Endothelial cell of umbilical vein (primary cell): ENCODE measurements at regions not wholly inside any gene's neighbourhood (a gene's known extent, or its start where the extent isn't known, plus 50 kb on each side); places are given as distances from the start of the nearest gene placed in this dataset.

Experiments used
- BruUV-seq: library from RNA; stranded (reverse); fragments of 400-500 nt; replicated peaks from 2 replicates; lab custom pipeline; 2021; lab: Mats Ljungman, UMichigan
- CTCF ChIA-PET: fragments of 300-600, 350-600 bp; sonication (Branson Sonifier 250); formaldehyde crosslinking; loops from one replicate; lab custom pipeline; 2021; ENCODE audit warnings: antibody characterized with exemption, inconsistent platforms; lab: Charles Lee
- POLR2A ChIA-PET: fragments of 300-600, 350-600 bp; sonication (Branson Sonifier 250); formaldehyde crosslinking; loops from one replicate; lab custom pipeline; 2021; ENCODE audit warnings: antibody characterized with exemption, inconsistent platforms; lab: Charles Lee
- DNase-seq: peaks from one replicate; pipeline ENCODE4 v3.0.0-alpha.2; 2011; ENCODE audit warnings: low read depth, low spot score
- FAIRE-seq: peaks from 2 replicates; lab custom pipeline; 2011; peaks lifted over from hg19 to GRCh38; lab: Jason Lieb, UNC
- H2AFZ ChIP-seq: 2 replicates; pipeline ENCODE4 v1.6.0; 2012; ENCODE audit warnings: low read depth, low read length, control low read depth, inconsistent platforms
- H3K27ac ChIP-seq: 2 replicates; pipeline ENCODE4 v1.5.1; 2011; ENCODE audit warnings: low read depth, mild to moderate bottlenecking, control low read depth, low read length, moderate library complexity; ENCODE audit not compliant: insufficient read depth
- H3K27me3 ChIP-seq, 2 experiments: 2 replicates each; pipeline versions ENCODE4 v1.6.0 to v1.6.1; 2011; ENCODE audit warnings: low read length in 2 of 2, mixed read lengths in 1 of 2; ENCODE audit not compliant: control insufficient read depth in 2 of 2, insufficient read depth in 2 of 2
- H3K36me3 ChIP-seq, 2 experiments: 2 replicates in 1 of 2; 3 replicates in 1 of 2; pipeline ENCODE4 v1.5.1; 2011; ENCODE audit warnings: low read length in 2 of 2, mild to moderate bottlenecking in 1 of 2, moderate library complexity in 1 of 2; ENCODE audit not compliant: control insufficient read depth in 2 of 2, insufficient read depth in 2 of 2; ENCODE audit errors: extremely low read depth in 1 of 2
- H3K4me1 ChIP-seq: 3 replicates; pipeline ENCODE4 v1.5.1; 2011; ENCODE audit warnings: mild to moderate bottlenecking, low read length; ENCODE audit not compliant: control insufficient read depth, insufficient read depth; ENCODE audit errors: extremely low read depth
- H3K4me2 ChIP-seq: 2 replicates; pipeline ENCODE4 v1.6.1; 2011; ENCODE audit warnings: low read length, control low read depth, mixed read lengths; ENCODE audit not compliant: insufficient read depth
- H3K4me3 ChIP-seq, 3 experiments: fragments of 200-600 bp in 1 of 3; sonication (generic), shearing (Covaris generic) in 1 of 3; replicated peaks in 1 of 3; 2 replicates each; pipeline ENCODE4 v1.5.1; 2011 to 2016; ENCODE audit warnings: control low read depth in 3 of 3, low read length in 3 of 3, mild to moderate bottlenecking in 2 of 3, inconsistent platforms in 1 of 3, low read depth in 1 of 3, moderate library complexity in 1 of 3; ENCODE audit not compliant: insufficient read depth in 1 of 3
- H3K79me2 ChIP-seq: 2 replicates; pipeline ENCODE4 v1.6.0; 2012; ENCODE audit warnings: low read length, inconsistent platforms; ENCODE audit not compliant: control insufficient read depth, insufficient read depth
- H3K9ac ChIP-seq: replicated peaks from 2 replicates; pipeline ENCODE3; 2011; ENCODE audit warnings: low read length, control low read depth; ENCODE audit not compliant: insufficient read depth; ENCODE audit errors: extremely low read depth
- H3K9me1 ChIP-seq: replicated peaks from 3 replicates; pipeline ENCODE4 v1.6.0; 2011; ENCODE audit warnings: mild to moderate bottlenecking, low read length; ENCODE audit not compliant: control insufficient read depth, insufficient read depth; ENCODE audit errors: extremely low read depth
- H3K9me3 ChIP-seq: replicated peaks from 2 replicates; pipeline ENCODE4 v1.5.1; 2012; ENCODE audit warnings: low read length, inconsistent platforms; ENCODE audit not compliant: control insufficient read depth, insufficient read depth
- H4K20me1 ChIP-seq: replicated peaks from 2 replicates; pipeline ENCODE3; 2011; ENCODE audit warnings: mild to moderate bottlenecking, low read length; ENCODE audit not compliant: control insufficient read depth, insufficient read depth; ENCODE audit errors: extremely low read depth
- EZH2 ChIP-seq: IDR thresholded peaks from 2 replicates; pipeline ENCODE4 v1.6.1; 2012; ENCODE audit warnings: borderline replicate concordance, low read depth, mild to moderate bottlenecking, moderate library complexity, low read length, inconsistent platforms; ENCODE audit not compliant: severe bottlenecking
- FOS ChIP-seq: IDR thresholded peaks from 2 replicates; pipeline ENCODE4 v1.6.1; 2011; ENCODE audit warnings: mild to moderate bottlenecking, low read length, moderate library complexity, borderline replicate concordance; ENCODE audit not compliant: insufficient read depth
- GATA2 ChIP-seq: IDR thresholded peaks from 2 replicates; pipeline ENCODE4 v1.7.0; 2011; ENCODE audit warnings: low read depth, mild to moderate bottlenecking, moderate library complexity, mixed read lengths, low read length; ENCODE audit not compliant: insufficient read length, insufficient read depth
- JUN ChIP-seq: IDR thresholded peaks from 2 replicates; pipeline ENCODE4 v1.6.1; 2011; ENCODE audit warnings: borderline replicate concordance, low read depth; ENCODE audit not compliant: insufficient read length, insufficient read depth
- MYC ChIP-seq: IDR thresholded peaks from one replicate; pipeline ENCODE4 v1.6.1; 2011; ENCODE audit warnings: mild to moderate bottlenecking, low read depth, low read length
- POLR2A ChIP-seq: IDR thresholded peaks from 2 replicates; pipeline ENCODE4 v1.6.1; 2012; ENCODE audit warnings: low read depth, mild to moderate bottlenecking, control low read depth, low read length
- POLR2AphosphoS5 ChIP-seq: IDR thresholded peaks from 2 replicates; pipeline ENCODE4 v1.6.1; 2012; ENCODE audit warnings: low read depth, mild to moderate bottlenecking, control low read depth, low read length, moderate library complexity; ENCODE audit not compliant: insufficient read depth
- dilution Hi-C: fragments of 300-500 bp; cut with MboI; formaldehyde crosslinking; loops from one replicate; pipeline ENCODE4 v1.15.0; 2019; ENCODE audit warnings: low sequenced_read_pairs; ENCODE audit not compliant: extremely low pct_ligation_motif_present
- intact Hi-C: fragments of 100-400 bp; cut with micrococcal nuclease; formaldehyde crosslinking; loops from one replicate; pipeline ENCODE4 v1.10.0; 2022
- TF ChIP-seq, protein P1 (sequence below), 2 donors: IDR thresholded peaks; 1 replicate in 1 of 2; 2 replicates in 1 of 2; pipeline ENCODE4 v1.5.1; 2011; ENCODE audit warnings: low read length in 2 of 2, mild to moderate bottlenecking in 2 of 2, moderate library complexity in 2 of 2, control low read depth in 1 of 2, inconsistent platforms in 1 of 2, low read depth in 1 of 2; ENCODE audit not compliant: insufficient read depth in 1 of 2; ENCODE audit errors: extremely low read depth in 1 of 2
- TF ChIP-seq, protein P2 (sequence below): IDR thresholded peaks from 2 replicates; pipeline ENCODE4 v1.6.1; 2011; ENCODE audit not compliant: insufficient read depth, insufficient read length

DNA sequence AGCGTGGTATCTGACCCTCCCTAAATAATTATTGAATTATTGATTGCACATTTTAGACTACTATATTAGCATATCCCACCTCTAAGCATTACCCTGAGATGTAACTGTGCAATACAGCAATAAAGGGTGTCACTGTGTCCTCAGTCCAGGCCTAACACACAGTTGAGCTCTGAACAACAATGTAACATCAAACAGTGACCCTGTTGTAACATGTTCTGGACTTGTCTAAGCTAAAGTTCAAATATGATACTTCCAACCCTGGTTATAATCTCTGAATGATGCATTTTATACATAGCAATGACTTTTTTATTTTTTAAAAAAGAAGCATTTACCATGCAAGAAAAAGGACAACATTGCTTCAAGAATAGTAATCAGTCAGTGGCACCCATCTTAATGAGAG, 61.6 kb upstream of the DMD start:
- TF ChIP-seq POLR2AphosphoS5 = no peak
- no peak for TF ChIP-seq EZH2
- TF ChIP-seq, protein P1, sequence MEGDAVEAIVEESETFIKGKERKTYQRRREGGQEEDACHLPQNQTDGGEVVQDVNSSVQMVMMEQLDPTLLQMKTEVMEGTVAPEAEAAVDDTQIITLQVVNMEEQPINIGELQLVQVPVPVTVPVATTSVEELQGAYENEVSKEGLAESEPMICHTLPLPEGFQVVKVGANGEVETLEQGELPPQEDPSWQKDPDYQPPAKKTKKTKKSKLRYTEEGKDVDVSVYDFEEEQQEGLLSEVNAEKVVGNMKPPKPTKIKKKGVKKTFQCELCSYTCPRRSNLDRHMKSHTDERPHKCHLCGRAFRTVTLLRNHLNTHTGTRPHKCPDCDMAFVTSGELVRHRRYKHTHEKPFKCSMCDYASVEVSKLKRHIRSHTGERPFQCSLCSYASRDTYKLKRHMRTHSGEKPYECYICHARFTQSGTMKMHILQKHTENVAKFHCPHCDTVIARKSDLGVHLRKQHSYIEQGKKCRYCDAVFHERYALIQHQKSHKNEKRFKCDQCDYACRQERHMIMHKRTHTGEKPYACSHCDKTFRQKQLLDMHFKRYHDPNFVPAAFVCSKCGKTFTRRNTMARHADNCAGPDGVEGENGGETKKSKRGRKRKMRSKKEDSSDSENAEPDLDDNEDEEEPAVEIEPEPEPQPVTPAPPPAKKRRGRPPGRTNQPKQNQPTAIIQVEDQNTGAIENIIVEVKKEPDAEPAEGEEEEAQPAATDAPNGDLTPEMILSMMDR (IDR thresholded peaks at IDR 0.05; ENCODE audit: extremely low read depth in 1 of 2, insufficient read depth in 1 of 2, low read depth in 1 of 2, low read length in 2 of 2) = no peak
- no peak for TF ChIP-seq POLR2A
- TF ChIP-seq MYC = no peak
- TF ChIP-seq, protein P2, sequence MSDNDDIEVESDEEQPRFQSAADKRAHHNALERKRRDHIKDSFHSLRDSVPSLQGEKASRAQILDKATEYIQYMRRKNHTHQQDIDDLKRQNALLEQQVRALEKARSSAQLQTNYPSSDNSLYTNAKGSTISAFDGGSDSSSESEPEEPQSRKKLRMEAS = no peak
- TF ChIP-seq FOS = no peak
- TF ChIP-seq JUN = no peak
- TF ChIP-seq GATA2 = no peak
- BruUV-seq = no TSS peak
- no peak overlapping the region for H3K4me3 ChIP-seq
- intact Hi-C loops = no loop called here
- no peak overlapping the region for H2AFZ ChIP-seq
- H3K4me1 ChIP-seq = no peaks in the 10 kb centered on the region
- H4K20me1 ChIP-seq = no peaks in the 10 kb centered on the region
- dilution Hi-C loops = no loop called here
- H3K36me3 ChIP-seq = no peaks in the 10 kb centered on the region
- ChIA-PET POLR2A (no interaction called here), CTCF (no interaction called here)
- no peaks in the 10 kb centered on the region for H3K9me1 ChIP-seq
- no peaks in the 10 kb centered on the region for H3K27me3 ChIP-seq
- no peak overlapping the region for H3K9ac ChIP-seq
- DNase-seq (no peak), FAIRE-seq (peak; percentile 24)
- no peak overlapping the region for H3K4me2 ChIP-seq
- H3K9me3 ChIP-seq = no peaks in the 10 kb centered on the region
- H3K27ac ChIP-seq = no peak overlapping the region
- no peaks in the 10 kb centered on the region for H3K79me2 ChIP-seq
